Activated naive CD8-positive, alpha-beta T cell treated with anti-CD3 and anti-CD28 coated beads, Interleukin-2, amount 10 ng/mL, durations not matched to agents 7 days and 5 days (primary cell): ENCODE measurements at regions not wholly inside any gene's neighbourhood (a gene's known extent, or its start where the extent isn't known, plus 50 kb on each side); places are given as distances from the start of the nearest gene placed in this dataset.

Experiments
- ATAC-seq: fragments of 150-1000 bp; cut with Tn5 transposase; one replicate; pipeline ENCODE4 v1.10.0; 2021; ENCODE audit warnings: low read depth, moderate library complexity
- POLR2A ChIA-PET: fragments of 350-600 bp; sonication (Branson Sonifier 250); formaldehyde crosslinking; loops from one replicate; lab custom pipeline; 2021; ENCODE audit warnings: antibody characterized with exemption; lab: Charles Lee
- DNase-seq: peaks from one replicate; pipeline ENCODE4 v3.0.0; 2021
- H3K27ac Mint-ChIP-seq: one replicate; pipeline ENCODE4 v1.8.0; 2022; ENCODE audit warnings: mild to moderate bottlenecking, mixed read lengths
- H3K27me3 Mint-ChIP-seq: one replicate; pipeline ENCODE4 v1.8.0; 2022; ENCODE audit warnings: mild to moderate bottlenecking, moderate library complexity, mixed read lengths
- H3K36me3 Mint-ChIP-seq: one replicate; pipeline ENCODE4 v1.8.0; 2021; ENCODE audit warnings: mild to moderate bottlenecking, mixed read lengths
- H3K4me1 Mint-ChIP-seq: one replicate; pipeline ENCODE4 v1.8.0; 2021; ENCODE audit warnings: mixed read lengths
- H3K4me3 Mint-ChIP-seq: one replicate; pipeline ENCODE4 v1.8.0; 2022; ENCODE audit warnings: mild to moderate bottlenecking, moderate library complexity, mixed read lengths
- H3K9me3 Mint-ChIP-seq: one replicate; pipeline ENCODE4 v1.8.0; 2021; ENCODE audit warnings: mixed read lengths

GRCh38 chr1:114224196-114224907 lies 70.7 kb upstream of the SYT6 start:
- H3K36me3 Mint-ChIP-seq: no peaks in the 10 kb centered on the region
- POLR2A ChIA-PET: no interaction called here
- H3K4me1 Mint-ChIP-seq: no peaks in the 10 kb centered on the region
- H3K9me3 Mint-ChIP-seq: no peaks in the 10 kb centered on the region
- DNase-seq (no peak), ATAC-seq (no peak)
- no peak overlapping the region for H3K27ac Mint-ChIP-seq
- no peaks in the 10 kb centered on the region for H3K27me3 Mint-ChIP-seq
- H3K4me3 Mint-ChIP-seq: no peak overlapping the region

GRCh38 chr1:114222920-114223319 lies 69.3 kb upstream of the SYT6 start:
- H3K9me3 Mint-ChIP-seq: no peaks in the 10 kb centered on the region
- no peak overlapping the region for H3K4me3 Mint-ChIP-seq
- H3K36me3 Mint-ChIP-seq: no peaks in the 10 kb centered on the region
- POLR2A ChIA-PET: no interaction called here
- ATAC-seq (no peak), DNase-seq (no peak)
- H3K4me1 Mint-ChIP-seq: peaks cover 6% of the 10 kb centered on the region
- H3K27ac Mint-ChIP-seq: no peak overlapping the region
- H3K27me3 Mint-ChIP-seq: no peaks in the 10 kb centered on the region

GRCh38 chr1:114219172-114219868 lies 65.7 kb upstream of the SYT6 start:
- Mint-ChIP-seq H3K27ac (no peak overlapping the region), H3K9me3 (no peaks in the 10 kb centered on the region), H3K4me1 (peaks cover 6% of the 10 kb centered on the region), H3K36me3 (no peaks in the 10 kb centered on the region), H3K27me3 (no peaks in the 10 kb centered on the region), H3K4me3 (no peak overlapping the region)
- DNase-seq: no peak
- POLR2A ChIA-PET: no interaction called here
- ATAC-seq: no peak

GRCh38 chr1:114218361-114219171 lies 64.9 kb upstream of the SYT6 start:
- DNase-seq (no peak), ATAC-seq (no peak)
- Mint-ChIP-seq H3K4me3 (no peak overlapping the region), H3K36me3 (no peaks in the 10 kb centered on the region), H3K27ac (no peak overlapping the region), H3K27me3 (peaks cover 3% of the 10 kb centered on the region), H3K9me3 (no peaks in the 10 kb centered on the region), H3K4me1 (peaks cover 6% of the 10 kb centered on the region)
- POLR2A ChIA-PET: no interaction called here

- POLR2A ChIA-PET: no interaction called here
- Mint-ChIP-seq H3K4me1 (peaks cover 6% of the 10 kb centered on the region), H3K27ac (no peak overlapping the region), H3K36me3 (no peaks in the 10 kb centered on the region), H3K27me3 (peaks cover 6% of the 10 kb centered on the region), H3K4me3 (no peak overlapping the region), H3K9me3 (no peaks in the 10 kb centered on the region)
- ATAC-seq (no peak), DNase-seq (no peak)
Measured at GRCh38 chr1:114216431-114217173, 62.9 kb upstream of the SYT6 start.

GRCh38 chr1:114215436-114215835 lies 61.8 kb upstream of the SYT6 start:
- Mint-ChIP-seq H3K9me3 (no peaks in the 10 kb centered on the region), H3K27me3 (peaks cover 6% of the 10 kb centered on the region), H3K36me3 (no peaks in the 10 kb centered on the region), H3K4me1 (peaks cover 6% of the 10 kb centered on the region), H3K4me3 (no peak overlapping the region), H3K27ac (no peak overlapping the region)
- POLR2A ChIA-PET: no interaction called here
- ATAC-seq (no peak), DNase-seq (no peak)

GRCh38 chr1:114214016-114214415 lies 60.3 kb upstream of the SYT6 start:
- H3K36me3 Mint-ChIP-seq: no peaks in the 10 kb centered on the region
- no peaks in the 10 kb centered on the region for H3K9me3 Mint-ChIP-seq
- H3K4me3 Mint-ChIP-seq: no peak overlapping the region
- H3K27me3 Mint-ChIP-seq: peaks cover 14% of the 10 kb centered on the region
- ATAC-seq: no peak
- DNase-seq: no peak
- no peak overlapping the region for H3K27ac Mint-ChIP-seq
- POLR2A ChIA-PET: interaction anchor here (0.7 kb wide), 1 partner anchor 243 kb away, joined by 3 read pairs; no protein-coding TSS in a partner anchor
- peaks cover 5% of the 10 kb centered on the region for H3K4me1 Mint-ChIP-seq

GRCh38 chr1:114209971-114210370 lies 56.3 kb upstream of the SYT6 start:
- Mint-ChIP-seq H3K36me3 (no peaks in the 10 kb centered on the region), H3K27me3 (peaks cover 37% of the 10 kb centered on the region), H3K4me1 (no peaks in the 10 kb centered on the region), H3K4me3 (no peak overlapping the region), H3K9me3 (no peaks in the 10 kb centered on the region), H3K27ac (no peak overlapping the region)
- ATAC-seq (no peak), DNase-seq (no peak)
- POLR2A ChIA-PET: no interaction called here

GRCh38 chr1:114208714-114209113 lies 55.0 kb upstream of the SYT6 start:
- ATAC-seq: no peak
- H3K4me1 Mint-ChIP-seq: no peaks in the 10 kb centered on the region
- no peak overlapping the region for H3K27ac Mint-ChIP-seq
- no peaks in the 10 kb centered on the region for H3K36me3 Mint-ChIP-seq
- H3K9me3 Mint-ChIP-seq: no peaks in the 10 kb centered on the region
- H3K27me3 Mint-ChIP-seq: peaks cover 41% of the 10 kb centered on the region
- no peak for DNase-seq
- H3K4me3 Mint-ChIP-seq: no peak overlapping the region
- POLR2A ChIA-PET: no interaction called here

GRCh38 chr1:114208106-114208505 lies 54.4 kb upstream of the SYT6 start:
- ATAC-seq (no peak), DNase-seq (no peak)
- no peaks in the 10 kb centered on the region for H3K9me3 Mint-ChIP-seq
- no peaks in the 10 kb centered on the region for H3K4me1 Mint-ChIP-seq
- H3K4me3 Mint-ChIP-seq: no peak overlapping the region
- no peak overlapping the region for H3K27ac Mint-ChIP-seq
- H3K36me3 Mint-ChIP-seq: no peaks in the 10 kb centered on the region
- H3K27me3 Mint-ChIP-seq: peaks cover 41% of the 10 kb centered on the region
- POLR2A ChIA-PET: no interaction called here

- Mint-ChIP-seq H3K27me3 (peaks cover 43% of the 10 kb centered on the region), H3K4me1 (no peaks in the 10 kb centered on the region)
- ATAC-seq: no peak
Measured at GRCh38 chr1:114207635-114208034, 54.0 kb upstream of the SYT6 start.

GRCh38 chr1:114206392-114206791 lies 52.7 kb upstream of the SYT6 start:
- H3K9me3 Mint-ChIP-seq: no peaks in the 10 kb centered on the region

More at GRCh38 chr1:114207635-114208034, 54.0 kb upstream of the SYT6 start:
- Mint-ChIP-seq H3K36me3 (no peaks in the 10 kb centered on the region), H3K9me3 (no peaks in the 10 kb centered on the region), H3K4me3 (no peak overlapping the region), H3K27ac (no peak overlapping the region)
- POLR2A ChIA-PET: no interaction called here
- no peak for DNase-seq

GRCh38 chr1:114203595-114204128 lies 50.0 kb upstream of the SYT6 start:
- Mint-ChIP-seq H3K9me3 (no peaks in the 10 kb centered on the region), H3K4me3 (no peak overlapping the region), H3K4me1 (no peaks in the 10 kb centered on the region), H3K27me3 (peaks cover 50% of the 10 kb centered on the region), H3K36me3 (no peaks in the 10 kb centered on the region), H3K27ac (no peak overlapping the region)
- ATAC-seq (no peak), DNase-seq (no peak)
- POLR2A ChIA-PET: no interaction called here

More at GRCh38 chr1:114206392-114206791, 52.7 kb upstream of the SYT6 start:
- ATAC-seq (no peak), DNase-seq (no peak)
- Mint-ChIP-seq H3K36me3 (no peaks in the 10 kb centered on the region), H3K27me3 (peaks cover 46% of the 10 kb centered on the region), H3K4me1 (no peaks in the 10 kb centered on the region), H3K27ac (no peak overlapping the region), H3K4me3 (no peak overlapping the region)
- POLR2A ChIA-PET: no interaction called here
